Activated T-helper 1 cell treated with anti-CD3 and anti-CD28 coated beads, Interleukin-2, amount 50 U/mL, for 16 hours (primary cell): ENCODE measurements at regions not wholly inside any gene's neighbourhood (a gene's known extent, or its start where the extent isn't known, plus 50 kb on each side); places are given as distances from the start of the nearest gene placed in this dataset.

Experiments
- DNase-seq, 2 donors: peaks; one replicate each; pipeline ENCODE4 v3.0.0-alpha.2; 2020; ENCODE audit warnings: low read depth in 1 of 2, low spot score in 1 of 2

- DNase-seq = no peak
Measured at GRCh38 chr17:33628500-33629346, 335.6 kb upstream of the ASIC2 start.

- no peak for DNase-seq
Measured at GRCh38 chr17:33633446-33633845, 340.4 kb upstream of the ASIC2 start.

GRCh38 chr17:33637534-33637933 is 344.4 kb upstream of the ASIC2 start:
- DNase-seq = no peak

GRCh38 chr17:33639103-33639880 is 346.2 kb upstream of the ASIC2 start:
- DNase-seq = no peak

- DNase-seq = no peak
Measured at GRCh38 chr17:33640629-33641028, 347.5 kb upstream of the ASIC2 start.

GRCh38 chr17:33642002-33642401 is 348.9 kb upstream of the ASIC2 start:
- no peak for DNase-seq

- no peak for DNase-seq
Measured at GRCh38 chr17:33647956-33648355, 354.9 kb upstream of the ASIC2 start.

- DNase-seq = no peak
Measured at GRCh38 chr17:33650304-33650703, 357.2 kb upstream of the ASIC2 start.

GRCh38 chr17:33651686-33652085 is 358.6 kb upstream of the ASIC2 start:
- DNase-seq = no peak

GRCh38 chr17:33652731-33653398 is 359.8 kb upstream of the ASIC2 start:
- no peak for DNase-seq

- no peak for DNase-seq
Measured at GRCh38 chr17:33653399-33653788, 360.3 kb upstream of the ASIC2 start.

- DNase-seq = no peak
Measured at GRCh38 chr17:33657181-33657580, 364.1 kb upstream of the ASIC2 start.

GRCh38 chr17:33661975-33662374 is 368.9 kb upstream of the ASIC2 start:
- DNase-seq = no peak

- DNase-seq = no peak
Measured at GRCh38 chr17:33664116-33664840, 371.2 kb upstream of the ASIC2 start.

GRCh38 chr17:33667052-33667509 is 374.0 kb upstream of the ASIC2 start:
- DNase-seq = no peak

- no peak for DNase-seq
Measured at GRCh38 chr17:33667671-33668070, 374.6 kb upstream of the ASIC2 start.

GRCh38 chr17:33668516-33668915 is 375.4 kb upstream of the ASIC2 start:
- no peak for DNase-seq

GRCh38 chr17:33671491-33671890 is 378.4 kb upstream of the ASIC2 start:
- no peak for DNase-seq

- DNase-seq = no peak
Measured at GRCh38 chr17:33674685-33675084, 381.6 kb upstream of the ASIC2 start.

GRCh38 chr17:33676444-33676843 is 383.3 kb upstream of the ASIC2 start:
- no peak for DNase-seq

- DNase-seq = no peak
Measured at GRCh38 chr17:33679595-33679994, 386.5 kb upstream of the ASIC2 start.
